ENCODE measurements at regions not wholly inside any gene's neighbourhood (a gene's known extent, or its start where the extent isn't known, plus 50 kb on each side); places are given as distances from the start of the nearest gene placed in this dataset.

DNA sequence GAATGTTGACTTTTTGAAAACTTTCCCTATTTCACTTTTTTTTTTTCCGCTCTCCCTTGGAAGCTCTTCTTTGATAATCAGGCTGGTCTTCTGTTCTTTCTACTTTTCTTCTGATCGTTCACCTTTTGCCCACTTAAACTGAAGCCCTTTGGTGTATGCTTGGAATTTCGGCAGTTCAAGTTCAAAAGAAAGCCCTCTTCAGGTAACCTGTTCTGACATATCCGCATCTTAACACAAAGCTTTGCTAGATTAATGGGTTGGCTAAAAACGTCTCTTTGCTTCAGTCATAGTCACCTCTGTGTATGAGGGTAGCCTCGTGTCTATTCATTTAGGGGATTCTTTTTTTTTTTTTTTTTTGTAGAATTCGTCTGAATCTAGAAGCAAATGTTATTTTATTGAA, 1115.8 kb upstream of the RBFOX1 start:
- TF ChIP-seq SP1 (IDR thresholded peaks at IDR 0.05; ENCODE audit: low read depth) (no peak), TCF7L2 (IDR thresholded peaks at IDR 0.05; ENCODE audit: borderline replicate concordance, extremely low read depth, insufficient read depth, insufficient read length) (no peak), EZH2 (IDR thresholded peaks at IDR 0.05) (no peak), POLR2A (IDR thresholded peaks at IDR 0.05; ENCODE audit: borderline replicate concordance, extremely low read depth, insufficient read depth, insufficient read length) (no peak), ZFX (IDR thresholded peaks at IDR 0.05) (no peak), RAD21 (IDR thresholded peaks at IDR 0.05; ENCODE audit: low read depth) (no peak), ELF1 (IDR thresholded peaks at IDR 0.05; ENCODE audit: borderline replicate concordance, low read depth) (no peak), YY1 (IDR thresholded peaks at IDR 0.05; ENCODE audit: extremely low read depth, insufficient replicate concordance, low read depth, low read length) (no peak), ZNF274 (IDR thresholded peaks at IDR 0.05; ENCODE audit: low read depth, low read length) (no peak), CBX3 (IDR thresholded peaks at IDR 0.05; ENCODE audit: low read depth) (no peak), POLR2AphosphoS5 (IDR thresholded peaks at IDR 0.05; ENCODE audit: low read depth, low read length) (no peak), EGR1 (IDR thresholded peaks at IDR 0.05; ENCODE audit: low read depth) (no peak), SIN3A (IDR thresholded peaks at IDR 0.05; ENCODE audit: low read depth) (no peak)
- TF ChIP-seq, protein P1, sequence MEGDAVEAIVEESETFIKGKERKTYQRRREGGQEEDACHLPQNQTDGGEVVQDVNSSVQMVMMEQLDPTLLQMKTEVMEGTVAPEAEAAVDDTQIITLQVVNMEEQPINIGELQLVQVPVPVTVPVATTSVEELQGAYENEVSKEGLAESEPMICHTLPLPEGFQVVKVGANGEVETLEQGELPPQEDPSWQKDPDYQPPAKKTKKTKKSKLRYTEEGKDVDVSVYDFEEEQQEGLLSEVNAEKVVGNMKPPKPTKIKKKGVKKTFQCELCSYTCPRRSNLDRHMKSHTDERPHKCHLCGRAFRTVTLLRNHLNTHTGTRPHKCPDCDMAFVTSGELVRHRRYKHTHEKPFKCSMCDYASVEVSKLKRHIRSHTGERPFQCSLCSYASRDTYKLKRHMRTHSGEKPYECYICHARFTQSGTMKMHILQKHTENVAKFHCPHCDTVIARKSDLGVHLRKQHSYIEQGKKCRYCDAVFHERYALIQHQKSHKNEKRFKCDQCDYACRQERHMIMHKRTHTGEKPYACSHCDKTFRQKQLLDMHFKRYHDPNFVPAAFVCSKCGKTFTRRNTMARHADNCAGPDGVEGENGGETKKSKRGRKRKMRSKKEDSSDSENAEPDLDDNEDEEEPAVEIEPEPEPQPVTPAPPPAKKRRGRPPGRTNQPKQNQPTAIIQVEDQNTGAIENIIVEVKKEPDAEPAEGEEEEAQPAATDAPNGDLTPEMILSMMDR (IDR thresholded peaks at IDR 0.05 in 2 of 3, conservative IDR thresholded peaks at IDR 0.05 in 1 of 3; ENCODE audit: borderline replicate concordance in 1 of 3, insufficient read depth in 1 of 3, low read depth in 2 of 3, low read length in 2 of 3), result no peak
- TF ChIP-seq, protein P2, sequence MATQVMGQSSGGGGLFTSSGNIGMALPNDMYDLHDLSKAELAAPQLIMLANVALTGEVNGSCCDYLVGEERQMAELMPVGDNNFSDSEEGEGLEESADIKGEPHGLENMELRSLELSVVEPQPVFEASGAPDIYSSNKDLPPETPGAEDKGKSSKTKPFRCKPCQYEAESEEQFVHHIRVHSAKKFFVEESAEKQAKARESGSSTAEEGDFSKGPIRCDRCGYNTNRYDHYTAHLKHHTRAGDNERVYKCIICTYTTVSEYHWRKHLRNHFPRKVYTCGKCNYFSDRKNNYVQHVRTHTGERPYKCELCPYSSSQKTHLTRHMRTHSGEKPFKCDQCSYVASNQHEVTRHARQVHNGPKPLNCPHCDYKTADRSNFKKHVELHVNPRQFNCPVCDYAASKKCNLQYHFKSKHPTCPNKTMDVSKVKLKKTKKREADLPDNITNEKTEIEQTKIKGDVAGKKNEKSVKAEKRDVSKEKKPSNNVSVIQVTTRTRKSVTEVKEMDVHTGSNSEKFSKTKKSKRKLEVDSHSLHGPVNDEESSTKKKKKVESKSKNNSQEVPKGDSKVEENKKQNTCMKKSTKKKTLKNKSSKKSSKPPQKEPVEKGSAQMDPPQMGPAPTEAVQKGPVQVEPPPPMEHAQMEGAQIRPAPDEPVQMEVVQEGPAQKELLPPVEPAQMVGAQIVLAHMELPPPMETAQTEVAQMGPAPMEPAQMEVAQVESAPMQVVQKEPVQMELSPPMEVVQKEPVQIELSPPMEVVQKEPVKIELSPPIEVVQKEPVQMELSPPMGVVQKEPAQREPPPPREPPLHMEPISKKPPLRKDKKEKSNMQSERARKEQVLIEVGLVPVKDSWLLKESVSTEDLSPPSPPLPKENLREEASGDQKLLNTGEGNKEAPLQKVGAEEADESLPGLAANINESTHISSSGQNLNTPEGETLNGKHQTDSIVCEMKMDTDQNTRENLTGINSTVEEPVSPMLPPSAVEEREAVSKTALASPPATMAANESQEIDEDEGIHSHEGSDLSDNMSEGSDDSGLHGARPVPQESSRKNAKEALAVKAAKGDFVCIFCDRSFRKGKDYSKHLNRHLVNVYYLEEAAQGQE (IDR thresholded peaks at IDR 0.05; ENCODE audit: low read depth), result no peak
- H3K79me2 ChIP-seq (ENCODE audit: insufficient read depth, low read length), result no peaks in the 10 kb centered on the region
- H3K4me3 ChIP-seq (replicated peaks in 1 of 2; ENCODE audit: low read depth in 1 of 2, low read length in 2 of 2), result no peak overlapping the region
- no peak overlapping the region for H3K4me2 ChIP-seq (ENCODE audit: low read length)
- intact Hi-C loops (cut with micrococcal nuclease), result no loop called here
- CTCF ChIA-PET, result no interaction called here
- no peak for DNase-seq (ENCODE audit: low read depth, low spot score)
- no peak overlapping the region for H3K27ac ChIP-seq (ENCODE audit: low read depth, low read length)
- POLR2A ChIA-PET, result no interaction called here
- H3K4me1 ChIP-seq (ENCODE audit: control insufficient read depth in 1 of 2, insufficient read depth in 2 of 2, low read length in 2 of 2), result no peaks in the 10 kb centered on the region
- no peak for ATAC-seq
- no peak overlapping the region for H3K9ac ChIP-seq (ENCODE audit: low read length)
- H3K9me2 ChIP-seq (ENCODE audit: insufficient read depth), result no peaks in the 10 kb centered on the region
- no peak overlapping the region for H2AFZ ChIP-seq (ENCODE audit: low read depth, low read length, poor library complexity, severe bottlenecking)
- H3K27me3 ChIP-seq (ENCODE audit: insufficient read depth, low read length), result no peaks in the 10 kb centered on the region
- BruUV-seq (replicated peaks), result no TSS peak
- H4K20me1 ChIP-seq (ENCODE audit: insufficient read depth), result no peaks in the 10 kb centered on the region
- no peaks in the 10 kb centered on the region for H3K9me3 ChIP-seq (ENCODE audit: control insufficient read depth in 1 of 2, insufficient read depth in 1 of 2, low read depth in 1 of 2, low read length in 2 of 2)
- RAD21 ChIA-PET (ENCODE audit: low non-redundant PET in 1 of 2, low total read pairs in 2 of 2, uncharacterized antibody in 2 of 2, unreplicated experiment in 2 of 2), result no interaction called here
- H3K36me3 ChIP-seq (ENCODE audit: control insufficient read depth in 1 of 2, insufficient read depth in 2 of 2, low read length in 2 of 2), result no peaks in the 10 kb centered on the region
